Dendritic cell treated with granulocyte-macrophage colony-stimulating factor and Interleukin-4, amounts not matched to agents 40 ng/mL and 50 ng/mL, for 4 days (primary cell): ENCODE measurements at regions not wholly inside any gene's neighbourhood (a gene's known extent, or its start where the extent isn't known, plus 50 kb on each side); places are given as distances from the start of the nearest gene placed in this dataset.

ENCODE experiments used
- H3K27ac Mint-ChIP-seq: one replicate; pipeline ENCODE4 v1.8.0; 2022; ENCODE audit warnings: mild to moderate bottlenecking, mixed read lengths
- H3K27me3 Mint-ChIP-seq: one replicate; pipeline ENCODE4 v1.8.0; 2022; ENCODE audit warnings: mild to moderate bottlenecking, mixed read lengths
- H3K36me3 Mint-ChIP-seq: one replicate; pipeline ENCODE4 v1.8.0; 2022; ENCODE audit warnings: low read depth, mixed read lengths
- H3K4me1 Mint-ChIP-seq: one replicate; pipeline ENCODE4 v1.8.0; 2022; ENCODE audit warnings: low read depth, mixed read lengths
- H3K4me3 Mint-ChIP-seq: one replicate; pipeline ENCODE4 v1.8.0; 2022; ENCODE audit warnings: mild to moderate bottlenecking, moderate library complexity, mixed read lengths
- H3K9me3 Mint-ChIP-seq: one replicate; pipeline ENCODE4 v1.8.0; 2022; ENCODE audit warnings: mixed read lengths
- intact Hi-C: fragments of 100-400 bp; cut with micrococcal nuclease; formaldehyde crosslinking; loops from one replicate; pipeline ENCODE4 v1.15.0; 2022

DNA sequence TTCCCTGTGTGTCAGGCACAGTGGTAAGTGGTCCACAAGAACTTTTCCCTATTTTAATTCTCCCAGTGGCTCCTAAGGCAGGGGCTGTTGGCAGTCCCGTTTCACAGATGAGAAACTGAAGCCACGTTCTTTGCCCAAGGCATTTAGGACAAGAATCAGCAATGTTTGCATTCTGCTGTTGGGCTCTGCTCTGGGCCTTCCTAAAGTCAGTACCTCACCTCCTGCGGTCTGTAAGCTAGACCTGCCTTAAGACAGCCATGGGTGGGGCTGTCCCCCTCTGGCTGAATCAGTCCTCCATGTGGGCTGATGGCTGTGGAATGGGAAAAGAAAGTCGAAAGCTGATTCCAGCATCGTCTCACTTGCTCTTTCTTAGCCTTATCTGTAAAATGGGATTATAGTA lies 304.8 kb downstream of the MAF start:
- Mint-ChIP-seq H3K27me3 (peaks cover 7% of the 10 kb centered on the region), H3K4me1 (peaks cover 58% of the 10 kb centered on the region), H3K36me3 (no peaks in the 10 kb centered on the region), H3K9me3 (no peaks in the 10 kb centered on the region), H3K4me3 (no peak overlapping the region), H3K27ac (no peak overlapping the region)
- intact Hi-C loops = no loop called here

DNA sequence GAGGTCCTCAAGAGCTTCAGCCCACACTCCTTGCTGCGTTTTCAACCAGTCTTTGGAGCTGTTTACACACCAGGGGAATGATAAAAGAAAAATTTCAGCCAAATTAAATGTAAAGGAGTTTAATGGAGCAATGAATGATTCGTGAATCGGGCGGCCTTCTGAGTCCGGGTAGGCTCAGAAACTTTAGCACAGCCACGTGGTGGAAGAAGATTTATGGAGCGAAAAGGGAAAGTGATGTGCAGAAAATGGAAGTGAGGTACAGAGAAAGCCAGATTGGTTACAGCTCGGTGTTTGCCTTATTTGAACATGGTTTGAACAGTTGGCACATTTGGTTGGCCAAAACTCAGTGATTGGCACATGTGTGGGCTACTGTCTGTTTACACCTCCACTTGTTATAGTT lies 305.4 kb downstream of the MAF start:
- no peak overlapping the region for H3K27ac Mint-ChIP-seq
- H3K4me1 Mint-ChIP-seq = peaks cover 58% of the 10 kb centered on the region
- no peaks in the 10 kb centered on the region for H3K36me3 Mint-ChIP-seq
- H3K9me3 Mint-ChIP-seq = no peaks in the 10 kb centered on the region
- intact Hi-C loops = no loop called here
- H3K27me3 Mint-ChIP-seq = peaks cover 12% of the 10 kb centered on the region
- H3K4me3 Mint-ChIP-seq = no peak overlapping the region

DNA sequence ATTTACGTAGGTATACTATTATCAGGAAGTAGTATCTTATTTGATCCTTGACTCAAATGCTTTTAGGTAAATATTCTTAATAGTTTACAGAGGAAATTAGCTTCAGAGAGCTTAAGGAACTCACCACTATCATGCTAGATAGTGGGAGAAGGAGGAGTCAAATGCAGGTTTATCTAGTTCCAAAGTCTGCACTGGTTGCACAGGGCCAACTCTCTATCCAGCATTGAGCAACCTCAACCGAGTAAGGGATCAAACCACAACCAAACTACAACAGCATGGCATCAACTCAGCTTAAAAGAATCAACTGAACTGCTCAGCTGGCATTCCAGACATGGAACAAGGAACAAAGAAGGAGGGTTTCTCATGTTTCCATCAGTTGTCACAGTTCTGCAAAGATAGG lies 306.0 kb downstream of the MAF start:
- Mint-ChIP-seq H3K36me3 (no peaks in the 10 kb centered on the region), H3K4me3 (no peak overlapping the region), H3K4me1 (peaks cover 54% of the 10 kb centered on the region), H3K27me3 (peaks cover 14% of the 10 kb centered on the region), H3K9me3 (no peaks in the 10 kb centered on the region), H3K27ac (no peak overlapping the region)
- intact Hi-C loops = no loop called here

DNA sequence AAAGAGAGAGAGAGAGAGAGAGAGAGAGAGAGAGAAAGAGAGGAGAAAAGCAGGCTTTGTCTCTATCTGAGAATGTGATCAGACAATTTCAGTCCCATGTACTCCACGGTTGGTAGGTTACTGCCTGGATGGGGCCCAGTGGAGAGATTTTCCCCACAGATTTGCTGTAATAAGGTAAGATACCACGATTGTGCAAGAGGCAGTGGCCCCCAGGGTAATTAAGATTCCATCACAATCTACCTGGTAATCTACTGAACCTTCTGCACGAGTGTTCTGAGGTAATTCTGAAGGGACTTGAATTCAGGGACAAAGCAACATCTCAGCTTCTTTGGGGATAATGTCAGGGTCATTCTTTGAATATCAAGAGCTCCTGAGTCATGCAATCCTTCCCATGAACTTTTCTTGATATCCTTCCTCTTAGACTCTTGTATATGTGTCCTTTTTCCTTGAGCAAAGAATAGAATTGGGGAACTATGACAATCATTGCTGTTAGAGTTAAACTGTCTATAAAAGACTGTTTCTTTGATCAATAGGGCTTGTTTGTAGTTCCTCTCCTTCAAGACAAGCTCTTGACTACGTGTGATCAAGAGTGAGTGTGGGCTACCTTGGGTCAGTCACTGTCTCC lies 306.6 kb downstream of the MAF start:
- no peak overlapping the region for H3K4me3 Mint-ChIP-seq
- intact Hi-C loops = no loop called here
- peaks cover 19% of the 10 kb centered on the region for H3K27me3 Mint-ChIP-seq
- peaks cover 54% of the 10 kb centered on the region for H3K4me1 Mint-ChIP-seq
- H3K36me3 Mint-ChIP-seq = no peaks in the 10 kb centered on the region
- no peak overlapping the region for H3K27ac Mint-ChIP-seq
- peaks cover 5% of the 10 kb centered on the region for H3K9me3 Mint-ChIP-seq

DNA sequence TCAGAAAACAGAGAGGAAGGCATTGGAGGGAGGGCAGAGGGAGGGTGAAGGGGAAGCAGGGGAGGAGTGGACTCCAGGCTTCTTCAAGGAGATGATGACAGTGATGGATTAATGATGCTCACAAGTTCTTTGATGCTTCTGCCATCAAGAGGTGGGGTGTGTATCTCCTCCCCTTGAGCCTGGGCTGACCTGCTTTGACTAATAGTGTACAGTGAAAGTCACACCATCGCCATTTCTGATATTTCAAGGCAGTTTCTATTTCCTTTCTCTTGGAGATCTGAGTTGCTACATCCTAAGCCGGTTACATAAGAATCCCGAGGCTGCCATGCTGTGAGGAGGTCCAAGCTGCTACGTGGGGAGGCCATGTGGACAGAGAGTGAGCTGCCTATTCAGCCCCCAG lies 312.5 kb downstream of the MAF start:
- Mint-ChIP-seq H3K4me1 (peaks cover 32% of the 10 kb centered on the region), H3K4me3 (no peak overlapping the region), H3K9me3 (peaks cover 14% of the 10 kb centered on the region), H3K27me3 (peaks cover 28% of the 10 kb centered on the region), H3K27ac (peak overlapping the region; percentile 20), H3K36me3 (no peaks in the 10 kb centered on the region)
- intact Hi-C loops = no loop called here

DNA sequence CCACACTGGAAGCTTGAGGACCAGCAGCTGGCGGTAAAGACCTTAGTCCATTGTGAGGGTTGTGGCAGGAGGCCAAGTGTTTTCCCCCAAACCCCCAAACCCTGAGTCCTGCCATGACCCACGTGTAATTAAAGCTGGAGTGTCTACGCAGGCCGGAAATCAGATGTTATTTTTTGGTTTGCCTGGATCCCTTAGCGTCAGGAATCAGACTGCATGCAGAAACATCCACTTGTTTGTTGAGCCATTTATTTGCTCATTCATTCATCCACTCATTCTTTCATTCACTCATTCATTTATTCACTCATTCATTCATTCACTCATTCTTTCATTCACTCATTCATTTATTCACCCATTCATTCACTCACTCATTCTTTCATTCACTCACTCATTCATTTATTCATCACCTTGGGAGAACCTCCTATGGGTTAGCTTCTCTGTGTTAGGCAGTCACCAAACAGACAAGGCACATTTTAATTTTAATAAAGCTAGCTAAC lies 313.1 kb downstream of the MAF start:
- Mint-ChIP-seq H3K4me1 (peaks cover 30% of the 10 kb centered on the region), H3K27ac (peak overlapping the region; percentile 20), H3K36me3 (no peaks in the 10 kb centered on the region), H3K4me3 (peak overlapping the region; percentile 21), H3K9me3 (peaks cover 14% of the 10 kb centered on the region), H3K27me3 (peaks cover 32% of the 10 kb centered on the region)
- intact Hi-C loops = loop anchor here (2.0 kb wide), 1 partner anchor 23 kb away; no protein-coding TSS in a partner anchor

DNA sequence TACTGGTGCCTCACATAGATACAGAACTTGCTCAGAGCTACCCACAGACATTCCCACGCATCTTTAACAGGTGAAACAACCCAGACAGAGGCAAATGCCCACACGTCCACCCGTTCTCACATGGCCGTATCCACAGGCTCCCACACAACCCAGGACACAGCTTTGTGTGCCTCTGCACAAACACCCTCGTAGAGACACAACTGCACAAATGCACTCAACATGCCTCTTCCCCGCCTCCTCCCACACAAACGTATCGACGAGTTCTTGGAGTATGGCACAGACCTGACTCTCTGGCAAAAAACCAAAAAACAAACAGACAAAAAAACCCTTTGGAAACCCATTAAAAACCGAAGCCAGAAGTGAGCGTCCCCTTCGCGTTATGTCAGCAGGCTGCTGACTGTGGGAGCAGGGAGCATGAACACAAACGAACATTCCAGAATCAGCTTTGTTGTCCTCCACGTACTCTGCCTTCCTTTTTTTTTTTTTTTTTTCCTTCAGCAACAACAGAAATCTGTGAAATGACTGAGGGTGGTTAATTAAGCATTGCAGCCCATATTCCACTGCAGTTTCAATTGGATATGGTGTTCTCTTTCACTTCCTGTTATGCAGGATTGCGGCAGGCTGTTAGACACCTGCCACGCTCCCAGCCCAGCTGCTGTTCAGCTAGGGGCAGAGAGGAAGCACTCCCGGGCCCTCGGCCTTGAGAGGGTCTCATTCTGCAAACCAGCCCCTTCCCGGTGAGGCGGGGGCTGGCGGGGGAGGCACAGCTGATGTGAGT lies 313.7 kb downstream of the MAF start:
- H3K27me3 Mint-ChIP-seq = peaks cover 32% of the 10 kb centered on the region
- peak overlapping the region; percentile 20 for H3K27ac Mint-ChIP-seq

DNA sequence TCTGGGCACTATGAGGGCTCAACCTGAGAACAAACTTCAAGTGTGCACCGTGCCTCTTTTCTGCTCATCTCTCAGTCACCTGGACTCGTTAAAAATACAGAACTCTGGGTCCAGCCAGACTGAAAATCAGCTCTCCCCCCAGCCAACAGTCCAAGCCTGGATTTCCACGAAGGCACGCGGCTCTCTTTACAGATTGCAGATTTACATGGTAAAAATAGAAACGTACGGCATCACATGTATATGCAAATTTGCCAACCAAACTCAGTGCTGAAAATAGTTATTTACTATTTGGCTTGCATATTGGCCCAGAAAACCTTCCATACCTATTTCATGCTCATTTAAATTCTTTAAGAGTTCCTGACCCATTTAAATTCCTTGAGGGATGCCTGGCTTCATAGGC lies 315.8 kb downstream of the MAF start:
- Mint-ChIP-seq H3K9me3 (peaks cover 14% of the 10 kb centered on the region), H3K27ac (no peak overlapping the region), H3K27me3 (peaks cover 33% of the 10 kb centered on the region), H3K4me1 (peaks cover 31% of the 10 kb centered on the region), H3K36me3 (no peaks in the 10 kb centered on the region), H3K4me3 (no peak overlapping the region)
- intact Hi-C loops = no loop called here

More for the DNA sequence above, 313.7 kb downstream of the MAF start:
- H3K36me3 Mint-ChIP-seq = no peaks in the 10 kb centered on the region
- H3K4me1 Mint-ChIP-seq = peaks cover 30% of the 10 kb centered on the region
- intact Hi-C loops = loop anchor here (2.0 kb wide), 1 partner anchor 22 kb away; no protein-coding TSS in a partner anchor
- H3K9me3 Mint-ChIP-seq = peaks cover 14% of the 10 kb centered on the region
- H3K4me3 Mint-ChIP-seq = peak overlapping the region; percentile 37

DNA sequence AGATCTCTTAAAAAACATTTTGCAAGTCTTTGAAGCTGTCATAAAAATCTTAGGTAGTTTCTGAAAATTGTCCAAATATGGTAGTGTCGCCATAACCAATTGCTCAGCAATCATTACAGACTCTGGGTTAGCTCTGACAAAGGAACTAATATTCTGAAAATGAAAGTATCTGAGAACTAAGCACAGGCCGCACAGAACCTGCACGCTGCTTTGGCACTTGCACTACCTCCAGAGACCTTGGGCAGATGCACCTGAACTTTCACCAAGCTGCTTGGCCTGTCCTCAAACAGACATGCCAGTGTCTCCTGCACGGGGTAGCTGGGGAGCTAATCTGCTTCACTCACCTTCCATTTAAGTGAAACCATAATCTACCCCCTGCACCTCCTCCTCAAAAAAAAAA lies 317.0 kb downstream of the MAF start:
- intact Hi-C loops = no loop called here
- peaks cover 5% of the 10 kb centered on the region for H3K9me3 Mint-ChIP-seq
- no peak overlapping the region for H3K27ac Mint-ChIP-seq
- peaks cover 40% of the 10 kb centered on the region for H3K4me1 Mint-ChIP-seq
- H3K4me3 Mint-ChIP-seq = no peak overlapping the region
- H3K36me3 Mint-ChIP-seq = no peaks in the 10 kb centered on the region
- H3K27me3 Mint-ChIP-seq = peaks cover 37% of the 10 kb centered on the region

DNA sequence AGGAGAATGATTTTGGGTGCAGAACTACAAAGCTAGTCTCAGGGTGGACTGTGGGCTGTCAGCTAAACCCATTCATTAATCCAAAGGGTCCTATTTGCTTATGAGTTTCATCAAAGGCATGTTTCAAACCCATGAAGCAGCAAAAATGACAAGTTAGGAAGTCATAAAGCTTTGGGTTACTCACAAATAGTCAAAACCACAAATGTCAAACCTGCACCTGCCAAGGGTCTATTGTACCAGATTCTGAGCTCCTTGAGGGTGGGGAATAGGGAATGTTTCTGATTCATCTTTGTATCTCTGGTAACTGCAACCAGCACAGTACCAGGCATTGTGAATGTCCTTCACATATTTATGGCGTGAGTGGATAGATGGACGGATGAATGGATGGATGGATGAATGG lies 317.7 kb downstream of the MAF start:
- no peak overlapping the region for H3K4me3 Mint-ChIP-seq
- H3K9me3 Mint-ChIP-seq = no peaks in the 10 kb centered on the region
- H3K36me3 Mint-ChIP-seq = no peaks in the 10 kb centered on the region
- H3K27me3 Mint-ChIP-seq = peaks cover 36% of the 10 kb centered on the region
- intact Hi-C loops = no loop called here
- H3K27ac Mint-ChIP-seq = no peak overlapping the region
- H3K4me1 Mint-ChIP-seq = peaks cover 43% of the 10 kb centered on the region

DNA sequence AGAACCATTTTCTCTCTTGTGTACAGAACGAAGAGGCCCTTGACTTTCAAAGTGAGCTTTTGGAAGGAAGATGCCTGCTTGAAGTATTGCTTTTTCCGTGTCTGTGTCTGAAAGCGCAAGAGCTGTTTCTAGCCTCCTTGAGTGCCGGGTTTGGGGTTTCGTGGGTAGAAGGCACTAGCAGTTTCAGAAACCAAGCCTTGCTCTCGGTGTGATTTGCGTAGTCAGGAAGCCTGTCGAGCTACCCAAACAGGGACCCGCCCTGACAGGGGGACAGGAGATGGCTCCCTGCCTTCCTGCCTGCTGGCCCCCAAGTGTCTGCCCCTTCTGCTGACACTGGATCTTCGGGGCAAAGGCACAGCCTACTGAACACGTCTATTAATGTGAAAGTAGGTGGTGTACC lies 322.0 kb downstream of the MAF start:
- Mint-ChIP-seq H3K9me3 (no peaks in the 10 kb centered on the region), H3K27me3 (peaks cover 51% of the 10 kb centered on the region), H3K4me1 (peaks cover 28% of the 10 kb centered on the region), H3K36me3 (no peaks in the 10 kb centered on the region), H3K4me3 (no peak overlapping the region), H3K27ac (no peak overlapping the region)
- intact Hi-C loops = no loop called here

DNA sequence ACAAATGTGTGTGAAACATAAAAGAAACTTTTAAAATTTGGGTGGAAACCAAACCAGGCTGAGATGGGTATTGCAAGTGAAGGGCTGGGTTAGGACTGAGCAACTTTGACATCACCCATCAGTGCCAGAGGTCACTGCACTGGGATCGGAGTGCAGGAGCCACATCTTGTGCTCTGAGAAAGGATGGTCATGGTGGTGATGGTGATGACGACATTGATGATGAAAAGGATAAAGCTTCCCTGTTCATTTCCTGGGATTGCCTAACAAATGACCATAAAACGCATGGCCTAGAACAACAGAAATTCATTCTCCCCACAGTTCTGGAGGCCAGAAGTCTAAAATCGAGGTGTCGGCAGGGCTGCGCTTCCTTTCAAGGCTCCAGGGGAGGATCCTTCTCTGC lies 324.0 kb downstream of the MAF start:
- intact Hi-C loops = no loop called here
- Mint-ChIP-seq H3K27ac (peak overlapping the region; percentile 42), H3K27me3 (peaks cover 61% of the 10 kb centered on the region), H3K4me3 (no peak overlapping the region), H3K4me1 (peaks cover 37% of the 10 kb centered on the region), H3K36me3 (no peaks in the 10 kb centered on the region), H3K9me3 (no peaks in the 10 kb centered on the region)

DNA sequence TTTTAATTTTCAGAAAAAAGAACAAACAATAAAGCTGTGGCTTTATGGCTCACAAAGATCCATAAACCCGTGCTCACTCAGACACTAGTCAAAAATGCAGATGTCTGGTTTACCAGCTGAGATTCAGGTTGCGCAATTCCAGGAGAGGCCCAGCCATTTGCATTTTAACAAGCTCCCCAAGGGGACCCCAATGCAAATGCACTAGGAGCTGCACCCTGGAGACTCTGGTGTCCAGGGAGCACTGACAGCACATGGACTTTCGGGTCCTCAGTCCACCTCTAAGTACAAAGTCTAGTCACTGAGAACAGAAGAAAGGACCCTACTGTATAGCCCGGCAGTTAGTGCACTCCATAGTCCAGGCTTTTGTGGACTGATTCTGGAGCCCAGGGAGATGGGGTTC lies 326.3 kb downstream of the MAF start:
- Mint-ChIP-seq H3K27ac (no peak overlapping the region), H3K9me3 (no peaks in the 10 kb centered on the region), H3K4me3 (no peak overlapping the region), H3K27me3 (peaks cover 46% of the 10 kb centered on the region), H3K4me1 (peaks cover 49% of the 10 kb centered on the region), H3K36me3 (no peaks in the 10 kb centered on the region)
- intact Hi-C loops = no loop called here

DNA sequence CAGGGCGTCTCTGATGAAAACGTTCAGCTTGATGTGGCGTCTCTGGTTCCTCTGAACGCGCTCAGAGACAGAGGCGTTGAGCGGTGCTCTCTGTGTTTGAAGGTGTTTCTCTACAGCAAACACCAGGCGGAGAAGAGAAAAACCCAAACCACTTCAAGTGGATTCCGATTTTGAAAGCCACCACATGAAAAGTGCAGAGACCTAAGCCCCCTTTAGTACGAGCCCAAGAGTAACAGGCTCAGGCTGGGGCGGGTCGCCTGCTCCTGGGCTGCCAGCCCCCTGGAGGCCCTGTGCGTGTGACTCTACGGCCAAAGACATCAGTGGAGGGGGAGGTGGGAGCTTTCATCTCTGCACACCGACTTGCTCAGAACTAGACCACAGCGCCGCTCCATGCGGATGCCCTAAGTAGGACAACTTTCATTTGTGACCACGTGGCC lies 328.4 kb downstream of the MAF start:
- no peaks in the 10 kb centered on the region for H3K9me3 Mint-ChIP-seq
- no peak overlapping the region for H3K27ac Mint-ChIP-seq
- no peaks in the 10 kb centered on the region for H3K36me3 Mint-ChIP-seq
- H3K27me3 Mint-ChIP-seq = peaks cover 38% of the 10 kb centered on the region
- intact Hi-C loops = no loop called here
- no peak overlapping the region for H3K4me3 Mint-ChIP-seq
- peaks cover 54% of the 10 kb centered on the region for H3K4me1 Mint-ChIP-seq
